DND-41 (cell line): ENCODE measurements at regions not wholly inside any gene's neighbourhood (a gene's known extent, or its start where the extent isn't known, plus 50 kb on each side); places are given as distances from the start of the nearest gene placed in this dataset.

Source experiments
- ATAC-seq: fragments of 200-7000 bp; cut with Tn5 transposase; 3 replicates; pipeline ENCODE4 v1.9.1; 2021; ENCODE audit warnings: low read depth; ENCODE audit not compliant: insufficient read depth
- DNase-seq: peaks from one replicate; pipeline ENCODE4 v3.0.0-alpha.2; 2020
- H2AFZ ChIP-seq: 2 replicates; pipeline ENCODE4 v1.6.0; 2012; ENCODE audit warnings: low read depth, low read length
- H3K27ac ChIP-seq: 2 replicates; pipeline ENCODE4 v1.5.1; 2012; ENCODE audit warnings: low read length, inconsistent platforms
- H3K27me3 ChIP-seq: fragments of 200-600 bp; sonication (generic); 2 replicates; pipeline ENCODE4 v1.6.0; 2012; ENCODE audit warnings: low read length, mild to moderate bottlenecking, inconsistent platforms; ENCODE audit not compliant: insufficient read depth, poor library complexity
- H3K36me3 ChIP-seq: 2 replicates; pipeline ENCODE4 v1.5.1; 2012; ENCODE audit warnings: low read length, inconsistent platforms; ENCODE audit not compliant: insufficient read depth
- H3K4me1 ChIP-seq: 2 replicates; pipeline ENCODE4 v1.5.1; 2012; ENCODE audit warnings: mild to moderate bottlenecking, low read length; ENCODE audit not compliant: insufficient read depth
- H3K4me2 ChIP-seq: 2 replicates; pipeline ENCODE4 v1.6.0; 2012; ENCODE audit warnings: mild to moderate bottlenecking, moderate library complexity, low read length, inconsistent platforms; ENCODE audit not compliant: insufficient read depth
- H3K4me3 ChIP-seq, 2 experiments: fragments of 200-600 bp in 1 of 2; shearing (Covaris generic) in 1 of 2; 2 replicates each; pipeline ENCODE4 v1.5.1; 2012 to 2016; ENCODE audit warnings: inconsistent platforms in 2 of 2, low read length in 2 of 2, mild to moderate bottlenecking in 2 of 2, low read depth in 1 of 2, moderate library complexity in 1 of 2
- H3K79me2 ChIP-seq: 2 replicates; pipeline ENCODE4 v1.6.0; 2012; ENCODE audit warnings: low read length, inconsistent platforms; ENCODE audit not compliant: insufficient read depth
- H3K9ac ChIP-seq: 2 replicates; pipeline ENCODE4 v1.6.0; 2012; ENCODE audit warnings: low read depth, mild to moderate bottlenecking, inconsistent platforms, low read length, moderate library complexity
- H3K9me3 ChIP-seq: 2 replicates; pipeline ENCODE4 v1.5.1; 2012; ENCODE audit warnings: low read length, moderate library complexity, mild to moderate bottlenecking, inconsistent platforms; ENCODE audit not compliant: insufficient read depth, severe bottlenecking
- H4K20me1 ChIP-seq: 2 replicates; pipeline ENCODE4 v1.6.0; 2012; ENCODE audit warnings: low read length; ENCODE audit not compliant: insufficient read depth
- CTCF ChIP-seq: IDR thresholded peaks from 2 replicates; pipeline ENCODE4 v1.5.1; 2012; ENCODE audit warnings: borderline replicate concordance, low read length, moderate library complexity, mild to moderate bottlenecking; ENCODE audit not compliant: poor library complexity, severe bottlenecking; ENCODE audit errors: extremely low read depth
- EZH2 ChIP-seq: IDR thresholded peaks from 3 replicates; pipeline ENCODE4 v1.6.1; 2012; ENCODE audit warnings: borderline replicate concordance, low read depth, mild to moderate bottlenecking, moderate library complexity, low read length, inconsistent platforms; ENCODE audit not compliant: severe bottlenecking

GRCh38 chr6:132122871-132123270 lies 171.7 kb upstream of the CCN2 start:
- H3K27me3 ChIP-seq = no peaks in the 10 kb centered on the region
- no peaks in the 10 kb centered on the region for H3K36me3 ChIP-seq
- H3K9ac ChIP-seq = no peak overlapping the region
- ATAC-seq (no peak), DNase-seq (no peak)
- H3K27ac ChIP-seq = no peak overlapping the region
- H3K4me2 ChIP-seq = no peak overlapping the region
- TF ChIP-seq EZH2 (no peak), CTCF (no peak)
- no peak overlapping the region for H3K4me3 ChIP-seq
- H4K20me1 ChIP-seq = no peaks in the 10 kb centered on the region
- H2AFZ ChIP-seq = no peak overlapping the region
- no peaks in the 10 kb centered on the region for H3K9me3 ChIP-seq
- no peaks in the 10 kb centered on the region for H3K4me1 ChIP-seq
- H3K79me2 ChIP-seq = no peaks in the 10 kb centered on the region

GRCh38 chr6:132122176-132122575 lies 171.0 kb upstream of the CCN2 start:
- Histone ChIP-seq H3K36me3 (no peaks in the 10 kb centered on the region), H3K27ac (no peak overlapping the region), H3K79me2 (no peaks in the 10 kb centered on the region), H3K27me3 (no peaks in the 10 kb centered on the region), H3K4me3 (no peak overlapping the region), H4K20me1 (no peaks in the 10 kb centered on the region), H3K9me3 (no peaks in the 10 kb centered on the region), H3K9ac (no peak overlapping the region), H3K4me1 (no peaks in the 10 kb centered on the region), H2AFZ (no peak overlapping the region), H3K4me2 (no peak overlapping the region)
- no peak for TF ChIP-seq CTCF
- TF ChIP-seq EZH2 = no peak
- DNase-seq (no peak), ATAC-seq (no peak)

- DNase-seq (no peak), ATAC-seq (no peak)
- no peaks in the 10 kb centered on the region for H3K4me1 ChIP-seq
- H3K4me3 ChIP-seq = no peak overlapping the region
- H3K9ac ChIP-seq = no peak overlapping the region
- H3K9me3 ChIP-seq = no peaks in the 10 kb centered on the region
- no peak for TF ChIP-seq EZH2
- no peaks in the 10 kb centered on the region for H3K79me2 ChIP-seq
- H4K20me1 ChIP-seq = no peaks in the 10 kb centered on the region
- no peak overlapping the region for H3K27ac ChIP-seq
- H3K27me3 ChIP-seq = no peaks in the 10 kb centered on the region
- no peak overlapping the region for H2AFZ ChIP-seq
- H3K36me3 ChIP-seq = no peaks in the 10 kb centered on the region
- no peak overlapping the region for H3K4me2 ChIP-seq
These were observed 167.0 kb upstream of the CCN2 start for GRCh38 chr6:132118144-132118543.

GRCh38 chr6:132115714-132116366 lies 164.7 kb upstream of the CCN2 start:
- Histone ChIP-seq H2AFZ (no peak overlapping the region), H3K4me1 (no peaks in the 10 kb centered on the region), H4K20me1 (no peaks in the 10 kb centered on the region), H3K9me3 (no peaks in the 10 kb centered on the region), H3K4me2 (no peak overlapping the region), H3K36me3 (no peaks in the 10 kb centered on the region), H3K9ac (no peak overlapping the region), H3K79me2 (no peaks in the 10 kb centered on the region), H3K4me3 (no peak overlapping the region), H3K27me3 (no peaks in the 10 kb centered on the region), H3K27ac (no peak overlapping the region)
- ATAC-seq (no peak), DNase-seq (no peak)
- TF ChIP-seq CTCF = no peak
- TF ChIP-seq EZH2 = no peak
